ENCODE measurements at regions not wholly inside any gene's neighbourhood (a gene's known extent, or its start where the extent isn't known, plus 50 kb on each side); places are given as distances from the start of the nearest gene placed in this dataset.

DNA sequence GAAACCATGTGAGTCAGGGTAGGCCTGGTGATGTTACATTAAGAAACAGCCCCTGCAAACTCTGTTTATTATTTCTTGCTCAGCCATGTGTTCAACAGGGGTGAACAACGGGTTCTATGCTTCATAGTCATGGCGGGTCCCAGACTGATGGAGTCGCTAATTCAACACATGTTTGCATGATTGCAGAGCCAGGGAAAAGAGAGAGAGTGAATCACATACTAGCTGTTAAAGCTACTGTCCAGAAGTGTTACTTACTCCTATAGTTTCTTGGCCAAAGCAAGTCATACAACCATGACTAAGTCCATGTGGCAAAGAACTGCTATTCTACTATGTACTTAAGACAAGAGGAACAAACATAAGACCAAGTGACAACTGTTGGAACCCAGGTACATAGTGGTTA is 241.2 kb upstream of the SKOR2 start:
- TF ChIP-seq, protein P1, sequence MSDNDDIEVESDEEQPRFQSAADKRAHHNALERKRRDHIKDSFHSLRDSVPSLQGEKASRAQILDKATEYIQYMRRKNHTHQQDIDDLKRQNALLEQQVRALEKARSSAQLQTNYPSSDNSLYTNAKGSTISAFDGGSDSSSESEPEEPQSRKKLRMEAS (IDR thresholded peaks at IDR 0.05; ENCODE audit: low read depth, low read length) = no peak
- TF ChIP-seq CTCF (IDR thresholded peaks at IDR 0.05; ENCODE audit: low read depth, low read length) (no peak), POLR2A (IDR thresholded peaks at IDR 0.05; ENCODE audit: extremely low read depth, insufficient read length) (no peak)
